ENCODE measurements at regions not wholly inside any gene's neighbourhood (a gene's known extent, or its start where the extent isn't known, plus 50 kb on each side); places are given as distances from the start of the nearest gene placed in this dataset.

DNA sequence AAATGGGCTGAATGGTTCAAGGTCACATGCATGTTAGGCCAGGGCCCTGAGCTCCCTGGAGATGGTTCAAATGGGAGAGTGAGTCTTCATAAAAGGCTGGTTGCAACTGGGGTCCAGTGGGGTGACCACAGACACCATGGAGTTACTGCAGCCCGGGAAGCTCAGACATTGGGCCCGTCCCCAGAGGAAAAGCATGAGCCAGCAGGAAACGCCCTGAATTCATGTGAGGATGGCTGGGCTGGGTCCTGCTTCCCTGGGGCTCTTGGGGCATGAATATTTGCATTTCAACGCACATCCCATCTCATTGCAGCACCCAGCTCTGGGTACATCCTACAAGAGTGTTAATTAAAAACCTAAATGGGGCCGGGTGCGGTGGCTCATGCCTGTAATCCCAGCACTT is 549.0 kb downstream of the TCERG1L start:
- H4K91ac ChIP-seq (ENCODE audit: insufficient read depth, low read depth, low read length), result no peak overlapping the region
- no peak overlapping the region for H3K27ac ChIP-seq (ENCODE audit: insufficient read depth, low read length)
- no peak overlapping the region for H3K14ac ChIP-seq (replicated peaks; ENCODE audit: low read depth, low read length)
- H3K23ac ChIP-seq (ENCODE audit: low read depth, low read length), result no peak overlapping the region
- H3K4ac ChIP-seq (ENCODE audit: low read depth, low read length), result no peak overlapping the region
- H3K4me2 ChIP-seq (ENCODE audit: low read depth, low read length), result no peak overlapping the region
- no peaks in the 10 kb centered on the region for H3K79me1 ChIP-seq (ENCODE audit: low read depth in 1 of 2, low read length in 2 of 2)
- no peak overlapping the region for H2BK5ac ChIP-seq (ENCODE audit: low read depth, low read length, poor library complexity, severe bottlenecking)
- H2AK5ac ChIP-seq (ENCODE audit: low read depth, low read length), result no peak overlapping the region
- intact Hi-C loops (cut with micrococcal nuclease) (no loop called here), dilution Hi-C loops (cut with HindIII; ENCODE audit: low sequenced_read_pairs, unreplicated experiment) (no loop called here), in situ Hi-C loops (cut with MboI; ENCODE audit: low sequenced_read_pairs) (no loop called here)
- ATAC-seq (ENCODE audit: low read depth), result no peak
- no peak overlapping the region for H2BK20ac ChIP-seq (ENCODE audit: low read depth, low read length)
- no peak overlapping the region for H3K18ac ChIP-seq (ENCODE audit: low read depth, low read length)
- no peaks in the 10 kb centered on the region for H3K4me1 ChIP-seq (ENCODE audit: control insufficient read depth, insufficient read depth, low read length)
- no peaks in the 10 kb centered on the region for H3K27me3 ChIP-seq (ENCODE audit: control insufficient read depth, insufficient read depth, low read length)
- peak overlapping the region; percentile 16 for H2AK9ac ChIP-seq (replicated peaks; ENCODE audit: low read depth, low read length, poor library complexity)
- no TSS peak for BruUV-seq (replicated peaks)
- no peak for DNase-seq
- WGBS, 2 experiments (ENCODE audit: extremely low coverage in 2 of 2, insufficient read length in 1 of 2), result 20% methylated on average over 1 of the region's 6 CpGs; no CpG with 5 or more reads in 1 of the 2 experiments
- H3K56ac ChIP-seq (ENCODE audit: extremely low read depth, insufficient read depth, low read length), result no peak overlapping the region
- peaks cover 59% of the 10 kb centered on the region for H3K9me3 ChIP-seq (ENCODE audit: control insufficient read depth, insufficient read depth, low read length)
- H3K9ac ChIP-seq (ENCODE audit: low read depth, low read length), result no peak overlapping the region
- H2BK120ac ChIP-seq (ENCODE audit: low read depth, low read length), result no peak overlapping the region
- H4K20me1 ChIP-seq (ENCODE audit: insufficient read depth, low read length), result no peaks in the 10 kb centered on the region
- no peak overlapping the region for H4K8ac ChIP-seq (ENCODE audit: low read depth in 2 of 2, low read length in 2 of 2)
- H2BK15ac ChIP-seq (ENCODE audit: low read depth, low read length), result no peak overlapping the region
- CTCF ChIA-PET, result no interaction called here
- POLR2A ChIA-PET (ENCODE audit: unreplicated experiment), result no interaction called here
- H4K5ac ChIP-seq (ENCODE audit: low read depth, low read length), result no peak overlapping the region
- no peak for TF ChIP-seq RAD21 (IDR thresholded peaks at IDR 0.05; ENCODE audit: low read length)
- no peak for TF ChIP-seq FOS (IDR thresholded peaks at IDR 0.05; ENCODE audit: low read depth, low read length)
- no peak for TF ChIP-seq BHLHE40 (IDR thresholded peaks at IDR 0.05; ENCODE audit: low read depth, low read length)
- no peak for TF ChIP-seq CHD1 (IDR thresholded peaks at IDR 0.05; ENCODE audit: low read depth, low read length)
- TF ChIP-seq RFX5 (IDR thresholded peaks at IDR 0.05; ENCODE audit: low read depth, low read length), result no peak
- TF ChIP-seq MXI1 (IDR thresholded peaks at IDR 0.05; ENCODE audit: borderline replicate concordance, low read depth, low read length), result no peak
- TF ChIP-seq, protein P1, sequence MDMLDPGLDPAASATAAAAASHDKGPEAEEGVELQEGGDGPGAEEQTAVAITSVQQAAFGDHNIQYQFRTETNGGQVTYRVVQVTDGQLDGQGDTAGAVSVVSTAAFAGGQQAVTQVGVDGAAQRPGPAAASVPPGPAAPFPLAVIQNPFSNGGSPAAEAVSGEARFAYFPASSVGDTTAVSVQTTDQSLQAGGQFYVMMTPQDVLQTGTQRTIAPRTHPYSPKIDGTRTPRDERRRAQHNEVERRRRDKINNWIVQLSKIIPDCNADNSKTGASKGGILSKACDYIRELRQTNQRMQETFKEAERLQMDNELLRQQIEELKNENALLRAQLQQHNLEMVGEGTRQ (IDR thresholded peaks at IDR 0.05; ENCODE audit: low read depth, low read length), result no peak
- TF ChIP-seq NFE2L2 (IDR thresholded peaks at IDR 0.05; ENCODE audit: low read depth, low read length), result no peak
- TF ChIP-seq MAZ (IDR thresholded peaks at IDR 0.05; ENCODE audit: borderline replicate concordance, low read depth, low read length), result no peak
- TF ChIP-seq, protein P2, sequence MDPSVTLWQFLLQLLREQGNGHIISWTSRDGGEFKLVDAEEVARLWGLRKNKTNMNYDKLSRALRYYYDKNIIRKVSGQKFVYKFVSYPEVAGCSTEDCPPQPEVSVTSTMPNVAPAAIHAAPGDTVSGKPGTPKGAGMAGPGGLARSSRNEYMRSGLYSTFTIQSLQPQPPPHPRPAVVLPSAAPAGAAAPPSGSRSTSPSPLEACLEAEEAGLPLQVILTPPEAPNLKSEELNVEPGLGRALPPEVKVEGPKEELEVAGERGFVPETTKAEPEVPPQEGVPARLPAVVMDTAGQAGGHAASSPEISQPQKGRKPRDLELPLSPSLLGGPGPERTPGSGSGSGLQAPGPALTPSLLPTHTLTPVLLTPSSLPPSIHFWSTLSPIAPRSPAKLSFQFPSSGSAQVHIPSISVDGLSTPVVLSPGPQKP (IDR thresholded peaks at IDR 0.05; ENCODE audit: borderline replicate concordance, low read depth, low read length), result no peak
- TF ChIP-seq SMC3 (IDR thresholded peaks at IDR 0.05; ENCODE audit: low read depth, low read length), result no peak
- no peak for TF ChIP-seq CEBPB (IDR thresholded peaks at IDR 0.05; ENCODE audit: low read depth, low read length)
- TF ChIP-seq RCOR1 (IDR thresholded peaks at IDR 0.05; ENCODE audit: insufficient replicate concordance, low read length), result no peak
- TF ChIP-seq MAFK (IDR thresholded peaks at IDR 0.05; ENCODE audit: low read depth, low read length), result no peak
- TF ChIP-seq, protein P3, sequence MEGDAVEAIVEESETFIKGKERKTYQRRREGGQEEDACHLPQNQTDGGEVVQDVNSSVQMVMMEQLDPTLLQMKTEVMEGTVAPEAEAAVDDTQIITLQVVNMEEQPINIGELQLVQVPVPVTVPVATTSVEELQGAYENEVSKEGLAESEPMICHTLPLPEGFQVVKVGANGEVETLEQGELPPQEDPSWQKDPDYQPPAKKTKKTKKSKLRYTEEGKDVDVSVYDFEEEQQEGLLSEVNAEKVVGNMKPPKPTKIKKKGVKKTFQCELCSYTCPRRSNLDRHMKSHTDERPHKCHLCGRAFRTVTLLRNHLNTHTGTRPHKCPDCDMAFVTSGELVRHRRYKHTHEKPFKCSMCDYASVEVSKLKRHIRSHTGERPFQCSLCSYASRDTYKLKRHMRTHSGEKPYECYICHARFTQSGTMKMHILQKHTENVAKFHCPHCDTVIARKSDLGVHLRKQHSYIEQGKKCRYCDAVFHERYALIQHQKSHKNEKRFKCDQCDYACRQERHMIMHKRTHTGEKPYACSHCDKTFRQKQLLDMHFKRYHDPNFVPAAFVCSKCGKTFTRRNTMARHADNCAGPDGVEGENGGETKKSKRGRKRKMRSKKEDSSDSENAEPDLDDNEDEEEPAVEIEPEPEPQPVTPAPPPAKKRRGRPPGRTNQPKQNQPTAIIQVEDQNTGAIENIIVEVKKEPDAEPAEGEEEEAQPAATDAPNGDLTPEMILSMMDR (conservative IDR thresholded peaks at IDR 0.05; ENCODE audit: low read depth, low read length), result no peak
- TF ChIP-seq POLR2A (IDR thresholded peaks at IDR 0.05; ENCODE audit: low read depth, low read length), result no peak
- no peaks in the 10 kb centered on the region for H3K9me1 ChIP-seq (ENCODE audit: insufficient read depth, low read length)
- H2AFZ ChIP-seq (replicated peaks; ENCODE audit: low read length, poor library complexity), result no peak overlapping the region
- H3K4me3 ChIP-seq (ENCODE audit: insufficient read depth, low read depth, low read length), result no peak overlapping the region
- H3K36me3 ChIP-seq (ENCODE audit: control insufficient read depth, insufficient read depth, low read length), result no peaks in the 10 kb centered on the region
